Esophagus (tissue), 2 donors: ENCODE measurements at regions not wholly inside any gene's neighbourhood (a gene's known extent, or its start where the extent isn't known, plus 50 kb on each side); places are given as distances from the start of the nearest gene placed in this dataset.

ENCODE experiments used
- H3K27ac ChIP-seq, 2 donors: one replicate each; pipeline ENCODE4 v1.5.1; 2013; ENCODE audit warnings: low read depth in 2 of 2, mild to moderate bottlenecking in 2 of 2, inconsistent platforms in 1 of 2, low read length in 1 of 2, moderate library complexity in 1 of 2
- H3K27me3 ChIP-seq, 2 donors: one replicate each; pipeline ENCODE4 v1.6.1; 2013; ENCODE audit warnings: low read length in 2 of 2, control low read depth in 1 of 2, mild to moderate bottlenecking in 1 of 2; ENCODE audit not compliant: insufficient read depth in 2 of 2, control insufficient read depth in 1 of 2
- H3K36me3 ChIP-seq, 2 donors: one replicate each; pipeline ENCODE4 v1.6.1; 2013; ENCODE audit warnings: low read length in 1 of 2; ENCODE audit not compliant: control insufficient read depth in 2 of 2, insufficient read depth in 2 of 2
- H3K4me1 ChIP-seq, 2 donors: one replicate each; pipeline ENCODE4 v1.6.1; 2013; ENCODE audit warnings: low read length in 1 of 2; ENCODE audit not compliant: control insufficient read depth in 2 of 2, insufficient read depth in 2 of 2
- H3K4me3 ChIP-seq, 2 donors: one replicate each; pipeline ENCODE4 v1.5.1; 2013; ENCODE audit warnings: low read length in 2 of 2, mild to moderate bottlenecking in 2 of 2, low read depth in 1 of 2, moderate library complexity in 1 of 2
- H3K9me3 ChIP-seq, 2 donors: one replicate each; pipeline ENCODE4 v1.6.1; 2013; ENCODE audit warnings: mild to moderate bottlenecking in 2 of 2, low read depth in 1 of 2, low read length in 1 of 2, moderate library complexity in 1 of 2; ENCODE audit not compliant: control insufficient read depth in 2 of 2, insufficient read depth in 1 of 2
- WGBS, 2 donors: extraction: QIAGEN DNeasy Blood & Tissue Kit; methylation state at CpG; one replicate each; pipeline ENCODE4 v1.1.7; 2013; 5-methylcytosine and 5-hydroxymethylcytosine counted together
- donor health status: healthy with polysubstance abuse.
- donor health status: Bipolar disorder and iron deficiency.

DNA sequence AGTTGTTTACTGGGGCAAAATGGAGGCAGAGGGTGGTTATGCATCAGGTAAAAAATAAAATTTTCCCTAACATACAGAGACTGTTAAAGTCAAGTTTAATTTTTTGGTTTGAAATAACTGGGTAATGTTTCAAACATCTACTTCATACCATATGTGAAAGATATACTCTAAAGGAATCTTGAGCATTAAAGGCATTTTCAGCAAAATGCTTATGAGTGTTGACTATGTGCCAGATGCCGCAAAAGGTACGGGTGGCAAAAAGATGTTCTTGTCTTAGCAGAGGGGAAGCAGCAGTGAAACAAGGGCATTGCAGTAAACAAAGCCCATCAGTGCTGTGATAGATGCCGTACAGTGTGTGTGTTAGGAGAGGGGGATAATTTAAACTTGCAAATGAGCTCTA lies 263.1 kb upstream of the ID2 start:
- H3K36me3 ChIP-seq, result no peaks in the 10 kb centered on the region
- H3K4me3 ChIP-seq, result no peak overlapping the region
- H3K27me3 ChIP-seq, result no peaks in the 10 kb centered on the region
- H3K9me3 ChIP-seq, result no peaks in the 10 kb centered on the region
- peaks cover 0 to 2% of the 10 kb centered on the region in 2 donors for H3K4me1 ChIP-seq
- no peak overlapping the region for H3K27ac ChIP-seq
- WGBS, 2 donors, result 87 to 94% methylated on average over 3 of the region's 3 CpGs

DNA sequence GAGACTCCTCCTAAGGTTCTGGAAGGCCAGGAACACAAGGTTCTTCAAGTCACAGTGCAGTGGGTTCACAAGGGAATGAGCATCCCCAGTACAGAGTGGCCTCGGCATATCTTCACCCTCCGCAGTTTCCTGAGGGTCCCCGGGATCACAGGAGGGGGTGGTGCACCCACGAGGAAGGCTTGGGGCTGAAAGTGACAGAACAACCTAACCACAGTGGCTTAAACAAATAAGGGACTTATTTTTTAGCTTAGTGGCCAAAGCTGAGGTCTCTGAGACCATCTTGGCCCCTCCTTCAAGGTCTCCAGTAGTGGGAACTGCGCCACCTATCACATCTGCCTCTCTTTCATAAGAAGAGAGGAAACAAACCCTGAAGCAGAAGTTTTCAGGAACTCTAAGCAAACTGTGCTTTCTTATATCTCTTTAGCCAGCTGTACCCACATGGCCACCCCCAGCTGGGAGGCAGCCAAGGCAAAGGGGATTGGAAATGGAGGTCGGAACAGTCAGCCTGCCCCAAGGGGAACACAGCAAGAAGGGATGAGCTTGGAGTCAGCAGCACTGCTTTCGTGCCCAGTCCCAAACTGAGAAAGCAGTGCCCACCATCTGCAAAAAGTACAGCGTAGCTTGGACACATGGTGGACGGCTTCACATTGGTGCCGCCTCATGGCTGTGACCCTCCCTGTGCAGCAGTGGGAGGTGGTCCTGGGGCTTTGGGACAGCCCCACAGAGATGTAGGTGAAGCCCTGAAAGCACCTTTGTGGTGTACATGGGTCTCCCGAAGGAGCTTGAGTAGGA lies 260.0 kb upstream of the ID2 start:
- Histone ChIP-seq H3K36me3 (no peaks in the 10 kb centered on the region), H3K4me3 (no peak overlapping the region)
- 85 to 86% methylated on average over 11 of the region's 11 CpGs for WGBS, 2 donors

DNA sequence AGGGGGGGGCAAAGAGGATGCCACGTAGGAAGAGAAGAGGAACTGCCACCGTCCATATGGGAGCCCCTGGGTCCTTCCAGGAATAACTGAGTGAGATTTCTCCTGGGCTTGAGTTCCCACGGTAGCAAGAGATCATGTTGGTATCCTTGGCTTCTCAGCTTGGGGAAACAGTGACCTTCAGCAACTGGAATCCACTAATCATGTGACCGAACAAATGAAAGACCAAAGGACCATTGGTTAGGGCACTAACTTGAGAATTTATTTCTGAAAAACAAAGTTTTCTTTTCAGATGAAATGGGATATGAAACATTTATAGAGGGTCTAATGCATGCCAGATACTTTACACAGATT lies 259.4 kb upstream of the ID2 start:
- H3K27ac ChIP-seq, result no peak overlapping the region
- no peaks in the 10 kb centered on the region for H3K27me3 ChIP-seq
- no peaks in the 10 kb centered on the region for H3K9me3 ChIP-seq
- H3K4me1 ChIP-seq, result no peaks in the 10 kb centered on the region
- H3K36me3 ChIP-seq, result no peaks in the 10 kb centered on the region
- no peak overlapping the region for H3K4me3 ChIP-seq
- 85 to 92% methylated on average over 4 of the region's 4 CpGs for WGBS, 2 donors

More for the DNA sequence above, 260.0 kb upstream of the ID2 start:
- Histone ChIP-seq H3K4me1 (no peaks in the 10 kb centered on the region), H3K27ac (no peak overlapping the region), H3K27me3 (no peaks in the 10 kb centered on the region), H3K9me3 (no peaks in the 10 kb centered on the region)

DNA sequence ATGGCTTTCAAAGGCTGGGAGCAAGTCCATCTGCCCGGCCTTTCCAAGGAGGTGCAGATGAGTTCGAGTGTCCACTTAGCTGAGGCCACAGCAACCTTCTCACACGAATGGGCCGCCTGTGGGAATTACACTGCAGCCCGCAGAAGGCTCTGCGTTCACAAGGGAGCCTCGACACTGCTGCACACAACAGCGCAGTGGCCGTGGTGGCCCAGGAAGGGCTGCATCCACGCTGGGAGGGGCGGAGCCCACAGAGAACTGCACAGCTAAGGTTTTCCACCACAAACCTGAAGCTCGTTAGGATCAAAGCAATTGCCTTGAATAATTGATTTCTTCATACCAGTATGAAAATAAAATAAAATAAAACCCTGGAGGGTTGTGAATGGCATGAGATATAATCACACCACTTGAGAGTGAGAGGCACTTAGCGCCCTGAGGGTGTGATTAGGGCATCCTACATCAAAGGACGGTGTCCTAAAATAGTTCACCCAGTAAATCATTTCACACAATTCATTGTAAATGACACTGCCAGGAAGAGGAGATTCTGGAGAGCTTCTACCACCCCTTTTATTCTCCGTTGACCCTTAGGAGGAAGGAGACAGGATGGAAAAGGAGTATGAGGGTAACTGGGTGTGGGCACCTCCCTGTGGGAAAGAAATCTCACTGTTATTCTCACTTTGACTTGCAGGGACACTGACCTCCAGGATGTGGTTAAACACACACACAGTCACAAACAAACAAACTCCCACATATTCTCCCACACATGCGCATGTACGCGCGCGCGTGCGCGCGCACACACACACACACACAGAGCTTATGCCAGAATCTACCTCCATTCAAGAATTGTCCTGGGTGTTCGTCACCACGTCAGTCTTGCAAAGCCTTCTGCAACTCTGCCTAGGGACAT lies 256.6 kb upstream of the ID2 start:
- WGBS, 2 donors, result 92% methylated on average over 26 of the region's 26 CpGs
- no peaks in the 10 kb centered on the region for H3K36me3 ChIP-seq
- H3K27me3 ChIP-seq, result no peaks in the 10 kb centered on the region
- H3K27ac ChIP-seq, result no peak overlapping the region
- H3K4me3 ChIP-seq, result no peak overlapping the region
- H3K9me3 ChIP-seq, result no peaks in the 10 kb centered on the region
- no peaks in the 10 kb centered on the region for H3K4me1 ChIP-seq

DNA sequence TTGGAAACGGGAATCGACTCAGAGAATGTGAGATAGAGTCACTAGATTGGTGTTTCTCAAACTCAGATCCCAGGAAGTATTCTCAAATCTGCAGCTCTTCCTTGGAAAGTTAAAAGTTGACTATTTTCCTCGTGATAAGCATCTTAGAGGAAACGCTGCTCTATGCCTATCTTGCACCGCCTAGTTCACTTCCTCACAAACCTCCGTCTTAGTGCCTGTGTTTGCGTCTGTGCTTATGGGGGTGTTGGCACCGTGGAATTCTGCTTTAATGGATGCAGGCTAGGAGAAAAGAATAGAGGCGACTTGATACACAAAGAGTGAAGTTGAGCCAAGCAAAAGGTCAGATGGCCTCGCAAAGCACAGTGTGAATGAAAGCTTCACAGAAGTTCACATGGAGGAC lies 255.3 kb upstream of the ID2 start:
- Histone ChIP-seq H3K4me3 (no peak overlapping the region), H3K27me3 (no peaks in the 10 kb centered on the region), H3K9me3 (no peaks in the 10 kb centered on the region), H3K4me1 (no peaks in the 10 kb centered on the region), H3K36me3 (no peaks in the 10 kb centered on the region), H3K27ac (no peak overlapping the region)
- WGBS, 2 donors, result 80 to 81% methylated on average over 10 of the region's 10 CpGs

GRCh38 chr2:8427211-8427610 lies 254.6 kb upstream of the ID2 start:
- Histone ChIP-seq H3K4me1 (no peaks in the 10 kb centered on the region), H3K4me3 (no peak overlapping the region), H3K27me3 (no peaks in the 10 kb centered on the region), H3K36me3 (no peaks in the 10 kb centered on the region), H3K9me3 (no peaks in the 10 kb centered on the region), H3K27ac (no peak overlapping the region)
- WGBS, 2 donors, result 64 to 77% methylated on average over 4 of the region's 4 CpGs

GRCh38 chr2:8430628-8431027 lies 251.2 kb upstream of the ID2 start:
- WGBS, 2 donors, result 89 to 97% methylated on average over 4 of the region's 4 CpGs
- Histone ChIP-seq H3K27me3 (no peaks in the 10 kb centered on the region), H3K9me3 (no peaks in the 10 kb centered on the region), H3K27ac (no peak overlapping the region), H3K36me3 (no peaks in the 10 kb centered on the region), H3K4me3 (no peak overlapping the region), H3K4me1 (no peaks in the 10 kb centered on the region)

DNA sequence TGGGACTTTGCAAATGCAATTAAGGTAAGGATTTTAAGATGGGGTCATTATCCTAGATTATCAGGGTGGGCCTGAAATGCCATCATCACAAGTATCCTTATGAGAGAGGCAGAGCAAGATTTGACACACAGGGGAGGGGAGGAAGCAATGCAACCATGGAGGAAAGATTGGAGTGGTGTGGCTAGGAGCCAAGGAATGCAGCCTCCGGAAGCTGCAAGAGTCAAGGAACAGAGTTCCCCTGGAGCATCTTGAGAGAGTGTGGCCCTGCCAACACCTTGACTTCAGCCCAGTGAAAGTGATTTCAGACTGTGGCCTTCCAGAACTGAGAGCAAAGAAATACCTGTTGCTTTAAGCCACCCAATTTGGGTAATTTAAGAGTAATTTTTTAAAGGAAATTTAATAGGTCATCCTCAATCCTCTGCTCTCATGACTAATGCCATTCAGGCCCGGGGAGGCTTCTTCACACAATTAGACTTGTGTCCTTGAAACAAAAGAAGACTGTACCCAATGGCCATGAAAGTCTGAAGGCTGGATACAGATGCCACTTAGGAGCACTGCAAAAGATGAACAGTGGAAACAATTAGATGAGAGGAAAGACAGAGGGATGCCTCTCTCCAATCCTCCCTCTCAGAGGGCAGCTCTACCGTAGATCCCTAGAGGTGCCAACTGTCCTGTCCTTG lies 250.3 kb upstream of the ID2 start:
- no peaks in the 10 kb centered on the region for H3K36me3 ChIP-seq
- WGBS, 2 donors, result 69 to 73% methylated on average over 3 of the region's 3 CpGs

GRCh38 chr2:8432706-8433336 lies 249.0 kb upstream of the ID2 start:
- Histone ChIP-seq H3K27me3 (no peaks in the 10 kb centered on the region), H3K4me3 (no peak overlapping the region), H3K27ac (no peak overlapping the region), H3K4me1 (no peaks in the 10 kb centered on the region), H3K36me3 (no peaks in the 10 kb centered on the region), H3K9me3 (no peaks in the 10 kb centered on the region)
- 81 to 82% methylated on average over 9 of the region's 9 CpGs for WGBS, 2 donors

More for the DNA sequence above, 250.3 kb upstream of the ID2 start:
- Histone ChIP-seq H3K27ac (no peak overlapping the region), H3K27me3 (no peaks in the 10 kb centered on the region), H3K4me1 (no peaks in the 10 kb centered on the region), H3K9me3 (no peaks in the 10 kb centered on the region), H3K4me3 (no peak overlapping the region)
